ENCODE measurements at regions not wholly inside any gene's neighbourhood (a gene's known extent, or its start where the extent isn't known, plus 50 kb on each side); places are given as distances from the start of the nearest gene placed in this dataset.

- DNase-seq = no peak
- H3K36me3 ChIP-seq (ENCODE audit: control insufficient read depth in 2 of 3, insufficient read depth in 3 of 3, low read length in 3 of 3) = no peaks in the 10 kb centered on the region
- H3K9me3 Mint-ChIP-seq = no peaks in the 10 kb centered on the region
- no peak overlapping the region for H3K4me3 ChIP-seq (ENCODE audit: low read length)
- no peaks in the 10 kb centered on the region for H3K9me3 ChIP-seq (ENCODE audit: control insufficient read depth in 2 of 3, low read length in 3 of 3)
- peaks cover 4 to 8% (median 6%) of the 10 kb centered on the region in 5 donors for H3K27me3 Mint-ChIP-seq
- ATAC-seq = no peak
- no peaks in the 10 kb centered on the region for H3K4me1 ChIP-seq (ENCODE audit: control insufficient read depth in 2 of 2, insufficient read depth in 2 of 2, low read length in 2 of 2)
- CTCF ChIA-PET = no interaction called here
- no peaks in the 10 kb centered on the region for H3K36me3 Mint-ChIP-seq
- no peak overlapping the region for H3K27ac ChIP-seq (ENCODE audit: low read depth, low read length)
- POLR2A ChIA-PET = no interaction called here
- intact Hi-C loops (cut with micrococcal nuclease) = no loop called here
- no peaks in the 10 kb centered on the region for H3K27me3 ChIP-seq (ENCODE audit: control insufficient read depth in 2 of 2, insufficient read depth in 2 of 2, low read length in 2 of 2)
- H3K4me3 Mint-ChIP-seq = no peak overlapping the region
- no peaks in the 10 kb centered on the region for H3K4me1 Mint-ChIP-seq
- no peak overlapping the region for H3K27ac Mint-ChIP-seq
Observed at GRCh38 chr5:83001796-83002381, 75.3 kb downstream of the TMEM167A start.

DNA sequence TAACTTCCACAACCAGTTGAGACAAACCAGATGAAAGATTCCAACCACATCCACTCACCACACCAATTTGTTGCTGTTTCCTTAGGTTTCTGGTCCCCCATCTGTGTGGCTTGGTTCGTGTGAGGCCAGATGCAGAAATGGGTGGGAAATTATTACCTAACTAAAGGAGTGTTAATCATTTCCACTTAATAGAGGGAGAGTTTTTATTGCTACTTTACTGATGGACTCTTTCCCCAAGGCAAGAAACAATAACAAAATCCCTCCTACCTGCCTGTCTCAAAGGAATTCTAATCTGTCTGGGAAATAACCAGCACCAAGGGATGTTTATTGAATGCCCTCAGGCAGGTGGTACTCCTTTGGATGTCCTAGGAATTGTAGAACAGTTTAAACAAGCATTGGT lies 76.3 kb downstream of the TMEM167A start:
- CTCF ChIA-PET = interaction anchor here (0.6 kb wide), 1 partner anchor 40 kb away, joined by 3 read pairs; no protein-coding TSS in a partner anchor

DNA sequence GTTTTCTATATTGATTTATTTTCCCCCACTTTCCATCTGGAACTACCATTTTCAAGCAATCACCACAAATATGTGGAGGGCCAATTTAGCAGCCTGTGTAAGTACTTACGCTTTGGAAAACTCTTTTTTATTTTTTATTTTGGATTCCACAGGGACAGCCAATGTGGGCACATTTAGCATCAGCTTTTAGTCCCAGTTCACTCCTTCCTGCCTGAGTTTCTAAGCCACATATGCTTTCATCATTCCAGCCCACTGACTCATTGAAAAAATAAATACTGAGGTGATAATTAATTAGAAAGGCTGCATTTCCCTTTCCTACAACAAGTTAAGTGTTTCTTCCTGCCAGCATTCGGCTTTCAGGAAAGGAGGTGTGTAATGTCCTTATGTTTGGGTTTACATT lies 76.8 kb downstream of the TMEM167A start:
- H3K4me1 Mint-ChIP-seq = no peaks in the 10 kb centered on the region
- no peaks in the 10 kb centered on the region for H3K36me3 ChIP-seq (ENCODE audit: control insufficient read depth in 2 of 3, insufficient read depth in 3 of 3, low read length in 3 of 3)
- H3K4me3 Mint-ChIP-seq = no peak overlapping the region
- H3K27me3 ChIP-seq (ENCODE audit: control insufficient read depth in 2 of 2, insufficient read depth in 2 of 2, low read length in 2 of 2) = no peaks in the 10 kb centered on the region
- ATAC-seq = no peak
- H3K4me1 ChIP-seq (ENCODE audit: control insufficient read depth in 2 of 2, insufficient read depth in 2 of 2, low read length in 2 of 2) = no peaks in the 10 kb centered on the region
- H3K27ac ChIP-seq (ENCODE audit: low read depth, low read length) = no peak overlapping the region
- no peak overlapping the region for H3K27ac Mint-ChIP-seq
- ChIA-PET CTCF (no interaction called here), POLR2A (no interaction called here)
- H3K27me3 Mint-ChIP-seq = peaks cover 0 to 6% (median 3%) of the 10 kb centered on the region in 5 donors
- intact Hi-C loops (cut with micrococcal nuclease) = no loop called here
- no peak for DNase-seq
- no peaks in the 10 kb centered on the region for H3K9me3 Mint-ChIP-seq
- H3K9me3 ChIP-seq (ENCODE audit: control insufficient read depth in 2 of 3, low read length in 3 of 3) = no peaks in the 10 kb centered on the region
- H3K4me3 ChIP-seq (ENCODE audit: low read length) = no peak overlapping the region
- H3K36me3 Mint-ChIP-seq = no peaks in the 10 kb centered on the region

More for the DNA sequence above, 76.3 kb downstream of the TMEM167A start:
- POLR2A ChIA-PET = no interaction called here
- Mint-ChIP-seq H3K4me1 (no peaks in the 10 kb centered on the region), H3K27me3 (peaks cover 2 to 6% (median 4%) of the 10 kb centered on the region in 5 donors), H3K36me3 (no peaks in the 10 kb centered on the region), H3K27ac (no peak overlapping the region), H3K9me3 (no peaks in the 10 kb centered on the region), H3K4me3 (no peak overlapping the region)
- DNase-seq = no peak
- Histone ChIP-seq H3K27ac (ENCODE audit: low read depth, low read length) (no peak overlapping the region), H3K9me3 (ENCODE audit: control insufficient read depth in 2 of 3, low read length in 3 of 3) (no peaks in the 10 kb centered on the region), H3K4me1 (ENCODE audit: control insufficient read depth in 2 of 2, insufficient read depth in 2 of 2, low read length in 2 of 2) (no peaks in the 10 kb centered on the region), H3K27me3 (ENCODE audit: control insufficient read depth in 2 of 2, insufficient read depth in 2 of 2, low read length in 2 of 2) (no peaks in the 10 kb centered on the region), H3K4me3 (ENCODE audit: low read length) (no peak overlapping the region), H3K36me3 (ENCODE audit: control insufficient read depth in 2 of 3, insufficient read depth in 3 of 3, low read length in 3 of 3) (no peaks in the 10 kb centered on the region)
- intact Hi-C loops (cut with micrococcal nuclease) = no loop called here
- ATAC-seq = no peak

DNA sequence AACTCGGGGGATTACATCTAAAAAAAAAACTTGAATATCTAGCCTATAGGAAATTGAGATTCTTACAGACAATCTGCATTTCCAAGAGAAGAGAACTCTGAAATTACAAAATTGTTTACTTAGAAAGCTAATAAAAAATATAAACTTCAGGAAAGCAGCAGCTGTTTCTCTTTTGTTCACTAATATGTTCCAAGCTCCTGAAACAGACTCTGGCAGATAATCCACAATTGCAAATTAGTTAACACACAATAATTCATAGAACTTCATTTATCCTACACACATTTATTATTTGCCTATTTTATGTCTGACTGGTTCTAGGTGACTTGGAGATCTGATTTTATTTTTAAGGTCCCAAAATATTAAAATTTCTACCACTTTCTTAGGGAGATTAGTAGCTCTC lies 83.8 kb downstream of the TMEM167A start:
- Histone ChIP-seq H3K27ac (ENCODE audit: low read depth, low read length) (no peak overlapping the region), H3K4me1 (ENCODE audit: control insufficient read depth in 2 of 2, insufficient read depth in 2 of 2, low read length in 2 of 2) (no peaks in the 10 kb centered on the region), H3K4me3 (ENCODE audit: low read length) (no peak overlapping the region), H3K36me3 (ENCODE audit: control insufficient read depth in 2 of 3, insufficient read depth in 3 of 3, low read length in 3 of 3) (no peaks in the 10 kb centered on the region), H3K9me3 (ENCODE audit: control insufficient read depth in 2 of 3, low read length in 3 of 3) (no peaks in the 10 kb centered on the region), H3K27me3 (ENCODE audit: control insufficient read depth in 2 of 2, insufficient read depth in 2 of 2, low read length in 2 of 2) (no peaks in the 10 kb centered on the region)
- DNase-seq = no peak
- H3K27me3 Mint-ChIP-seq = peaks cover 0 to 13% (median 0%) of the 10 kb centered on the region in 5 donors
- CTCF ChIA-PET = interaction anchor here (0.6 kb wide), 1 partner anchor 232 kb away, joined by 3 read pairs; no protein-coding TSS in a partner anchor
- H3K4me1 Mint-ChIP-seq = no peaks in the 10 kb centered on the region
- intact Hi-C loops (cut with micrococcal nuclease) = no loop called here
- POLR2A ChIA-PET = no interaction called here
- H3K36me3 Mint-ChIP-seq = no peaks in the 10 kb centered on the region
- no peak overlapping the region for H3K4me3 Mint-ChIP-seq
- peaks cover 0 to 3% (median 0%) of the 10 kb centered on the region in 11 donors for H3K9me3 Mint-ChIP-seq
- no peak overlapping the region for H3K27ac Mint-ChIP-seq
- ATAC-seq = no peak

DNA sequence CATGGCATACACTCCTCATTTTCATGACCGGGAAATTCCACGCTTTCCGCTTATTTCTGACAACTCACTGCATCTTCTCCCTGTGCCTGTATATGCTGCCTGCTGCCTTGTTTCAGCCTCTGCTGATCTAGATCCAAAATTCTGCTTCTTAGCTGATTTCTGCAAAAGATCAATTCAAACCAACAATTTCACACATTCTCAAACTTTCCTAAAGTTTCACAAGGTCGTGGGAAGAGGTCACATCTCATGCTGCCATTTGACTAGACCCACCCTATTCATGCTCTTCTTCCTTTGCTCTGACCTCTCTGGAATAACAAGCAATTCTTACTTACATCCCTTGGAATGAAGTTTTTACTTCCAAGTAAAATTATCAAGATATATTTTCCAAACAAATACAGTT lies 84.5 kb downstream of the TMEM167A start:
- Mint-ChIP-seq H3K27ac (no peak overlapping the region), H3K27me3 (peaks cover 0 to 13% (median 0%) of the 10 kb centered on the region in 5 donors), H3K4me3 (no peak overlapping the region), H3K4me1 (no peaks in the 10 kb centered on the region), H3K36me3 (no peaks in the 10 kb centered on the region), H3K9me3 (peaks cover 0 to 3% (median 0%) of the 10 kb centered on the region in 11 donors)
- Histone ChIP-seq H3K4me3 (ENCODE audit: low read length) (no peak overlapping the region), H3K4me1 (ENCODE audit: control insufficient read depth in 2 of 2, insufficient read depth in 2 of 2, low read length in 2 of 2) (no peaks in the 10 kb centered on the region), H3K9me3 (ENCODE audit: control insufficient read depth in 2 of 3, low read length in 3 of 3) (no peaks in the 10 kb centered on the region), H3K27ac (ENCODE audit: low read depth, low read length) (no peak overlapping the region), H3K36me3 (ENCODE audit: control insufficient read depth in 2 of 3, insufficient read depth in 3 of 3, low read length in 3 of 3) (no peaks in the 10 kb centered on the region), H3K27me3 (ENCODE audit: control insufficient read depth in 2 of 2, insufficient read depth in 2 of 2, low read length in 2 of 2) (no peaks in the 10 kb centered on the region)
- intact Hi-C loops (cut with micrococcal nuclease) = no loop called here
- ChIA-PET CTCF (no interaction called here), POLR2A (no interaction called here)
- DNase-seq (no peak), ATAC-seq (no peak)

GRCh38 chr5:82991678-82992323 lies 85.4 kb downstream of the TMEM167A start:
- Mint-ChIP-seq H3K27me3 (peaks cover 0 to 17% (median 0%) of the 10 kb centered on the region in 5 donors), H3K4me3 (no peak overlapping the region), H3K4me1 (no peaks in the 10 kb centered on the region), H3K9me3 (peaks cover 0 to 3% (median 0%) of the 10 kb centered on the region in 11 donors), H3K36me3 (no peaks in the 10 kb centered on the region), H3K27ac (no peak overlapping the region)
- no peak overlapping the region for H3K4me3 ChIP-seq (ENCODE audit: low read length)
- no peaks in the 10 kb centered on the region for H3K4me1 ChIP-seq (ENCODE audit: control insufficient read depth in 2 of 2, insufficient read depth in 2 of 2, low read length in 2 of 2)
- ChIA-PET CTCF (no interaction called here), POLR2A (no interaction called here)
- no peaks in the 10 kb centered on the region for H3K36me3 ChIP-seq (ENCODE audit: control insufficient read depth in 2 of 3, insufficient read depth in 3 of 3, low read length in 3 of 3)
- H3K9me3 ChIP-seq (ENCODE audit: control insufficient read depth in 2 of 3, low read length in 3 of 3) = no peaks in the 10 kb centered on the region
- DNase-seq (no peak), ATAC-seq (no peak)
- H3K27me3 ChIP-seq (ENCODE audit: control insufficient read depth in 2 of 2, insufficient read depth in 2 of 2, low read length in 2 of 2) = no peaks in the 10 kb centered on the region
- intact Hi-C loops (cut with micrococcal nuclease) = no loop called here
- no peak overlapping the region for H3K27ac ChIP-seq (ENCODE audit: low read depth, low read length)

DNA sequence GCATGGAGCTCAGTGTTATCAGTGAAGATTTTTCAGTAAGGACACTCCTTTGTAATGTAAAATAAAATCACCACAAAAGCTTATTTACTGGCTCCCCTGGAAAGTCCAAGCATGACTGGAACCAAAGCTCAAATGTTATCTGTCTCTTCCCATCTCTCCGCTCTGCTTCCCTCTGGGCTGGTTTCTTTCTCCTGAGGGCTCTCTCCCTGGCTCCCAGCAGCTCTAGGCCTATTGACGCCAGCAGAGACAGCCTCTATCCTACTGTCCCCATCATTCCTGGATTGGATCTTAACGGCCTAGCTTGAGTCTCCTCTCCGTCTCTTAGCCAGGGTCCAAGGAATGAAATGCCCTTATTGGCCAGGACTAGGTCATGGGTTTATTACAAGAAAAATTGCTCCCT lies 86.1 kb downstream of the TMEM167A start:
- H3K4me3 Mint-ChIP-seq = no peak overlapping the region
- no peak overlapping the region for H3K4me3 ChIP-seq (ENCODE audit: low read length)
- no peak for ATAC-seq
- no peak overlapping the region for H3K27ac Mint-ChIP-seq
- DNase-seq = no peak
- no peaks in the 10 kb centered on the region for H3K4me1 Mint-ChIP-seq
- H3K27me3 ChIP-seq (ENCODE audit: control insufficient read depth in 2 of 2, insufficient read depth in 2 of 2, low read length in 2 of 2) = no peaks in the 10 kb centered on the region
- H3K36me3 Mint-ChIP-seq = no peaks in the 10 kb centered on the region
- ChIA-PET POLR2A (no interaction called here), CTCF (no interaction called here)
- H3K9me3 Mint-ChIP-seq = peaks cover 0 to 3% (median 0%) of the 10 kb centered on the region in 11 donors
- intact Hi-C loops (cut with micrococcal nuclease) = no loop called here
- peaks cover 0 to 17% (median 0%) of the 10 kb centered on the region in 5 donors for H3K27me3 Mint-ChIP-seq
- H3K4me1 ChIP-seq (ENCODE audit: control insufficient read depth in 2 of 2, insufficient read depth in 2 of 2, low read length in 2 of 2) = no peaks in the 10 kb centered on the region
- no peaks in the 10 kb centered on the region for H3K9me3 ChIP-seq (ENCODE audit: control insufficient read depth in 2 of 3, low read length in 3 of 3)
- no peak overlapping the region for H3K27ac ChIP-seq (ENCODE audit: low read depth, low read length)
- no peaks in the 10 kb centered on the region for H3K36me3 ChIP-seq (ENCODE audit: control insufficient read depth in 2 of 3, insufficient read depth in 3 of 3, low read length in 3 of 3)
